HUES64 (cell line): ENCODE measurements at regions not wholly inside any gene's neighbourhood (a gene's known extent, or its start where the extent isn't known, plus 50 kb on each side); places are given as distances from the start of the nearest gene placed in this dataset.

ENCODE experiments used
- H3K27ac ChIP-seq: 2 replicates; pipeline ENCODE4 v1.7.0; 2013; ENCODE audit warnings: low read depth, low read length, inconsistent platforms
- H3K27me3 ChIP-seq: 2 replicates; pipeline ENCODE4 v1.6.1; 2013; ENCODE audit warnings: mild to moderate bottlenecking, low read length; ENCODE audit not compliant: insufficient read depth
- H3K36me3 ChIP-seq: 2 replicates; pipeline ENCODE4 v1.6.1; 2013; ENCODE audit warnings: mild to moderate bottlenecking, low read length; ENCODE audit not compliant: insufficient read depth
- H3K4me1 ChIP-seq: 2 replicates; pipeline ENCODE4 v1.6.1; 2013; ENCODE audit warnings: mild to moderate bottlenecking, low read length, moderate library complexity; ENCODE audit not compliant: insufficient read depth
- H3K4me3 ChIP-seq: 2 replicates; pipeline ENCODE4 v1.5.1; 2013; ENCODE audit warnings: mild to moderate bottlenecking, low read length, moderate library complexity
- H3K9ac ChIP-seq: 2 replicates; pipeline ENCODE4 v1.6.1; 2013; ENCODE audit warnings: mild to moderate bottlenecking, low read depth, low read length
- H3K9me3 ChIP-seq: 2 replicates; pipeline ENCODE4 v1.6.1; 2013; ENCODE audit warnings: low read depth, low read length; ENCODE audit not compliant: insufficient read depth
- WGBS: fragments of 150-250, 120-280 bp; methylation state at CpG from one replicate; pipeline ENCODE4 v1.1.7; 2013; ENCODE audit warnings: missing lambda C conversion rate; 5-methylcytosine and 5-hydroxymethylcytosine counted together

GRCh38 chr5:74340476-74340875 is 300.1 kb downstream of the ENC1 start:
- H3K27ac ChIP-seq: no peak overlapping the region
- no peaks in the 10 kb centered on the region for H3K9me3 ChIP-seq
- H3K27me3 ChIP-seq: no peaks in the 10 kb centered on the region
- H3K4me1 ChIP-seq: no peaks in the 10 kb centered on the region
- no peaks in the 10 kb centered on the region for H3K36me3 ChIP-seq
- H3K4me3 ChIP-seq: no peak overlapping the region
- H3K9ac ChIP-seq: no peak overlapping the region
- WGBS: 93% methylated on average over 5 of the region's 5 CpGs

- Histone ChIP-seq H3K27ac (no peak overlapping the region), H3K4me1 (no peaks in the 10 kb centered on the region), H3K4me3 (no peak overlapping the region), H3K27me3 (no peaks in the 10 kb centered on the region), H3K9ac (no peak overlapping the region), H3K9me3 (no peaks in the 10 kb centered on the region), H3K36me3 (no peaks in the 10 kb centered on the region)
- whole genome bisulfite sequencing: 89% methylated on average over 1 of the region's 1 CpG
These were observed 302.6 kb downstream of the ENC1 start for GRCh38 chr5:74337984-74338310.

GRCh38 chr5:74337254-74337983 is 303.1 kb downstream of the ENC1 start:
- Histone ChIP-seq H3K9me3 (no peaks in the 10 kb centered on the region), H3K27me3 (no peaks in the 10 kb centered on the region), H3K4me3 (no peak overlapping the region), H3K36me3 (no peaks in the 10 kb centered on the region), H3K27ac (no peak overlapping the region), H3K9ac (no peak overlapping the region), H3K4me1 (no peaks in the 10 kb centered on the region)
- WGBS: 85% methylated on average over 9 of the region's 9 CpGs

- H3K36me3 ChIP-seq: no peaks in the 10 kb centered on the region
- 91% methylated on average over 7 of the region's 7 CpGs for WGBS
- H3K27ac ChIP-seq: no peak overlapping the region
These were observed 304.2 kb downstream of the ENC1 start for GRCh38 chr5:74336297-74336696.

GRCh38 chr5:74334762-74335384 is 305.7 kb downstream of the ENC1 start:
- H3K4me3 ChIP-seq: no peak overlapping the region
- WGBS: 87% methylated on average over 5 of the region's 5 CpGs
- no peaks in the 10 kb centered on the region for H3K27me3 ChIP-seq

More at GRCh38 chr5:74336297-74336696, 304.2 kb downstream of the ENC1 start:
- H3K9ac ChIP-seq: no peak overlapping the region
- H3K9me3 ChIP-seq: no peaks in the 10 kb centered on the region
- no peaks in the 10 kb centered on the region for H3K27me3 ChIP-seq
- no peak overlapping the region for H3K4me3 ChIP-seq
- H3K4me1 ChIP-seq: no peaks in the 10 kb centered on the region

DNA sequence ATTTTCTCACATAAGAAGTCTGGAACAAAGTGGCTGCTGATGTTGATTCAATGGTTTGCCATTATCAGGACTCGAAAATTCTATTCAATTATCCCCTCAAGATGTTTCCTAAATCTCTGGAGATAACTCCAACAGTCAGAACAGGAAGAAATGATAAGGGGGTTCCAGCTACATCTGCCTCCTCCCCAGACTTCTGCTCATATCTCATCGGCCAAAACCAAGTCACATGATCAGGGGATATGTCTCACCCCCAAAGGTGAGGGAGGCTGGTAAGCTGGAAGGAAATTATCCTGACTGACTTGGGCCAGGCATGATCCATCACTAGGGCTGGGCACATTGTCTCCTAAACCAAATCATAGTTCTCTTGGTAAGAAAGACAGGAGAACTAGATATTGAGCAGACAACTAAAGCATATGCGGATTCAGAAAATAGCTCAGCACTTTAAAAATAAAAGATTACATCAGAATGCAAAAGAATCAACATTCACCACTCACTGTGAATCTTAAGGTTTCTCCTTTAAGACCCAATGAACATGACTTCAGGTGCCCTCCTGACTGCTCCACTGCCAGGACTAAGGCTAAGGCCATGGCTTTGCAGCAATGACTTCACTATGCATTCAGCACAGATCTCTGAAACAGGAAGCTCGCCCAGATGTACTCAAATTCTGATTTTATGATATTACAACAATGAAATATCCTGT is 306.3 kb downstream of the ENC1 start:
- no peaks in the 10 kb centered on the region for H3K9me3 ChIP-seq
- no peaks in the 10 kb centered on the region for H3K36me3 ChIP-seq
- H3K9ac ChIP-seq: no peak overlapping the region
- no peak overlapping the region for H3K4me3 ChIP-seq
- no peaks in the 10 kb centered on the region for H3K4me1 ChIP-seq
- WGBS: 75% methylated on average over 4 of the region's 4 CpGs
- no peak overlapping the region for H3K27ac ChIP-seq
- no peaks in the 10 kb centered on the region for H3K27me3 ChIP-seq

More at GRCh38 chr5:74334762-74335384, 305.7 kb downstream of the ENC1 start:
- Histone ChIP-seq H3K9me3 (no peaks in the 10 kb centered on the region), H3K36me3 (no peaks in the 10 kb centered on the region), H3K9ac (no peak overlapping the region), H3K27ac (no peak overlapping the region), H3K4me1 (no peaks in the 10 kb centered on the region)

DNA sequence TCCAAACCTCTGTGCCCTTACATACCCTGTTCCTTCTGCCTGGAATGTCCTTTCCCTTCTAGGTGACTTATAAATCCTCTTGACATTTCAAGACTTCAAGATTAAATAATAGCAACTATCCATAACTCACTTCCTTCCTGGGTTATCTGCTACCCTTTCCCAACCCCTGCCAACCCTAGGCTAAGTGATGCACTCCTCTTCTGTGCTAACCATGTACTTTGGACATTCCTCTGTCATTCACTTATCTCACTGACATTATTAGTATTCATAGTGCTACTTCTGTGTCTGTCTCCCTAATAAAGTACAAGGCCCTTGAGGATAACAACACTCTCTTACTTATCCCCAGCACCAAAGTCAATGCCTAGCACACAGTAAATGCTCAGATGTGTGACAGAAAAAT is 307.1 kb downstream of the ENC1 start:
- Histone ChIP-seq H3K27ac (no peak overlapping the region), H3K9me3 (no peaks in the 10 kb centered on the region), H3K27me3 (no peaks in the 10 kb centered on the region), H3K4me3 (no peak overlapping the region), H3K9ac (no peak overlapping the region), H3K36me3 (no peaks in the 10 kb centered on the region), H3K4me1 (no peaks in the 10 kb centered on the region)

- no peak overlapping the region for H3K4me3 ChIP-seq
- H3K27me3 ChIP-seq: no peaks in the 10 kb centered on the region
- WGBS: 93% methylated on average over 2 of the region's 3 CpGs
- H3K36me3 ChIP-seq: no peaks in the 10 kb centered on the region
- no peak overlapping the region for H3K27ac ChIP-seq
- no peaks in the 10 kb centered on the region for H3K9me3 ChIP-seq
- no peaks in the 10 kb centered on the region for H3K4me1 ChIP-seq
- no peak overlapping the region for H3K9ac ChIP-seq
These were observed 307.8 kb downstream of the ENC1 start for GRCh38 chr5:74332682-74333081.

- H3K4me1 ChIP-seq: peaks cover 5% of the 10 kb centered on the region; the same call in 1 of the 2 replicates
- WGBS: 96% methylated on average over 6 of the region's 7 CpGs
These were observed 308.5 kb downstream of the ENC1 start for GRCh38 chr5:74332006-74332405.

DNA sequence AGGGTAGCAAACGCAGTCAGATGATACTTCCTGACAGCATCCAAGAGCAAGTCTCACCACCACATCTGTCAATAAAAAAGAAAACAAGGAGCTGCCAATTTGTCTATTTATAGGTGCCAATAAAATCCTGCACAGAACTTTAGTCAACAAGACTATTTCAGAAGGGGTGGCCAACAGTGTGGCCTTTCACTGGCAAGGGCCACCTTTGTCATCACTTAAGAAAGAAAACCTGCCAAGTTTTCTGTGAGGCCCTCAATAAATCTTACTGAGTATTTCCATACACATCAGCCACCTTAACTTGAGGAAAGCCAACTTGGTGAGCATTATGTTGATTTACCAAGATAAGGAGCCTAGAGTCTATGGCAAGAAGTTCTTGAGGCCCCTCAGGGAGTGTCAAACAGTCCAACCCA is 312.3 kb downstream of the ENC1 start:
- Histone ChIP-seq H3K36me3 (no peaks in the 10 kb centered on the region), H3K4me1 (peaks cover 11% of the 10 kb centered on the region; the same call in 1 of the 2 replicates), H3K9me3 (no peaks in the 10 kb centered on the region), H3K27ac (no peak overlapping the region), H3K27me3 (no peaks in the 10 kb centered on the region), H3K9ac (no peak overlapping the region), H3K4me3 (no peak overlapping the region)
- 96% methylated on average over 1 of the region's 1 CpG for WGBS

More at GRCh38 chr5:74332006-74332405, 308.5 kb downstream of the ENC1 start:
- no peaks in the 10 kb centered on the region for H3K36me3 ChIP-seq
- H3K4me3 ChIP-seq: no peak overlapping the region
- no peaks in the 10 kb centered on the region for H3K27me3 ChIP-seq
- no peak overlapping the region for H3K9ac ChIP-seq
- no peaks in the 10 kb centered on the region for H3K9me3 ChIP-seq
- H3K27ac ChIP-seq: no peak overlapping the region

GRCh38 chr5:74327339-74327685 is 313.2 kb downstream of the ENC1 start:
- H3K9me3 ChIP-seq: no peaks in the 10 kb centered on the region
- no peak overlapping the region for H3K4me3 ChIP-seq
- 87% methylated on average over 2 of the region's 2 CpGs for WGBS
- no peak overlapping the region for H3K9ac ChIP-seq
- H3K27ac ChIP-seq: no peak overlapping the region
- no peaks in the 10 kb centered on the region for H3K27me3 ChIP-seq
- H3K36me3 ChIP-seq: no peaks in the 10 kb centered on the region
- H3K4me1 ChIP-seq: peaks cover 11% of the 10 kb centered on the region; the same call in 1 of the 2 replicates
